HepG2 (cell line): ENCODE measurements at regions not wholly inside any gene's neighbourhood (a gene's known extent, or its start where the extent isn't known, plus 50 kb on each side); places are given as distances from the start of the nearest gene placed in this dataset.

Experiments used
- CREB1 ChIP-seq, 2 experiments: fragments of 450-650 bp in 1 of 2; IDR thresholded peaks; 2 replicates each; pipeline ENCODE4 v1.6.1; 2016 to 2017; ENCODE audit warnings: control low read depth in 1 of 2, mild to moderate bottlenecking in 1 of 2, missing compliant biosample characterization in 1 of 2, missing genetic modification characterization in 1 of 2
- MEIS2 ChIP-seq: sonication (generic); formaldehyde crosslinking; IDR thresholded peaks from 2 replicates; pipeline ENCODE4 v1.9.0; 2021; ENCODE audit warnings: mild to moderate bottlenecking, missing genetic modification reagents
- NCOR1 ChIP-seq: fragments of 200-600 bp; sonication (generic); IDR thresholded peaks from 2 replicates; pipeline ENCODE4 v1.7.0; 2017; ENCODE audit warnings: antibody characterized with exemption, low read length, borderline replicate concordance
- RARG ChIP-seq: sonication (generic); formaldehyde crosslinking; IDR thresholded peaks from 2 replicates; pipeline ENCODE4 v1.4.0; 2020; ENCODE audit warnings: low read depth, mild to moderate bottlenecking, missing genetic modification reagents
- ZFP36L1 ChIP-seq: sonication (generic); formaldehyde crosslinking; IDR thresholded peaks from 2 replicates; pipeline ENCODE4 v1.8.0; 2022; ENCODE audit warnings: mild to moderate bottlenecking, missing genetic modification reagents, moderate library complexity
- ZFYVE20 ChIP-seq: sonication (generic); formaldehyde crosslinking; IDR thresholded peaks from 2 replicates; pipeline ENCODE4 v1.8.0; 2023; ENCODE audit warnings: low read depth, mild to moderate bottlenecking, moderate library complexity, missing genetic modification reagents, borderline replicate concordance
- ZNF24 ChIP-seq: fragments of 450-650 bp; IDR thresholded peaks from 2 replicates; pipeline ENCODE4 v1.6.1; 2017; ENCODE audit warnings: antibody characterized with exemption, mild to moderate bottlenecking
- ZNF460 ChIP-seq: sonication (generic); formaldehyde crosslinking; IDR thresholded peaks from 2 replicates; pipeline ENCODE4 v1.5.1; 2020; ENCODE audit warnings: missing genetic modification reagents, mild to moderate bottlenecking, borderline replicate concordance
- ZNF652 ChIP-seq: IDR thresholded peaks from 2 replicates; pipeline ENCODE4 v1.6.1; 2016; ENCODE audit warnings: low read depth, borderline replicate concordance
- ZNF841 ChIP-seq: sonication (generic); formaldehyde crosslinking; IDR thresholded peaks from 2 replicates; pipeline ENCODE4 v1.8.1; 2023; ENCODE audit warnings: missing genetic modification reagents, borderline replicate concordance
- ZSCAN29 ChIP-seq: sonication (generic); formaldehyde crosslinking; conservative IDR thresholded peaks from 2 replicates; pipeline ENCODE4 v1.4.0; 2020; ENCODE audit warnings: mild to moderate bottlenecking, missing genetic modification reagents
- TF ChIP-seq, protein P1 (sequence below): sonication (generic); formaldehyde crosslinking; IDR thresholded peaks from 2 replicates; pipeline ENCODE4 v1.8.0; 2022; ENCODE audit warnings: missing genetic modification reagents, mild to moderate bottlenecking, moderate library complexity, borderline replicate concordance
- TF ChIP-seq, protein P2 (sequence below): sonication (generic); formaldehyde crosslinking; IDR thresholded peaks from 2 replicates; pipeline ENCODE4 v1.9.0; 2021; ENCODE audit warnings: missing genetic modification reagents, borderline replicate concordance
- TF ChIP-seq, protein P3 (sequence below): sonication (generic); formaldehyde crosslinking; IDR thresholded peaks from 2 replicates; pipeline ENCODE4 v1.5.1; 2020; ENCODE audit warnings: mild to moderate bottlenecking, missing genetic modification reagents, moderate library complexity
- TF ChIP-seq, protein P4 (sequence below): sonication (generic); formaldehyde crosslinking; IDR thresholded peaks from 2 replicates; pipeline ENCODE4 v1.9.0; 2022; ENCODE audit warnings: missing genetic modification reagents, mild to moderate bottlenecking, borderline replicate concordance

DNA sequence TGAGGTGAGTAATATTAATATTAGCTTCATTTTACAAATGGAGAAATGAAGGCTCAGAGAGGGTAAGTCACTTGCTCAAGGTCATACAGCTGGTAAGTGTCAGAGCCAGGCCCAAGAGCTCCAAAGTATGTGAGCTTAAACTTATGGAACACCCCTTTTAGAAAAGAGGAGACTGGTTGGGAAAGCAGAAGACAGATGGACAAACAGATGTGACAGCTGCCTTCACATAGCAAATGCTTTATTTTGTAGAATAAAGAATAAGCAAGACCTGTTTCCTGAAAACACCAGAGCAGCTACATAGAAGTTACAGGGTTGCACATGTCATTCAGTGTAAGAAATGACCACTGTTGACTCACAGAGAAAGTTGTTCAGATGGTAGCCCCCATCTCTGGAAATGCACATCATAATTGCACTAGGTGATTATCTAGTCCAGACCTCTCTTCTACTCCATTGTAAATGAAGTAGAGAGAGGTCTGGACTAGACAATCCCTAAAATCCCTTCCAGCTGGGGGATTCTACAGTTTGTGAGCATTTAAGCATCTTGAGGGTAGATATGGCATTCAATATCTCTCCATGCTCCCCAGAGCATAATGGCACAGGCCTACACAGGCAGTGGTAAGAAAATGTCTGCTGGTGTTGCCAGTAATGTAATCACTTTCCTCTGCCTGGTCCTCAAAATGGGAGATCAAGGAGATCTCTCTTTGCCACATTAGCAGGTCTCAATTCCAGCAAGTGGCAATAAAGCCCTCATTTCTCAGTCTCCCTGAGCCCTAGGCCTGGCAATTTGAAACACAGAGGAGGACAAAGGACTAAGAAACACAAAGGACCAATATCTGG lies 188.2 kb upstream of the FGGY start (continued):
- TF ChIP-seq, protein P1, sequence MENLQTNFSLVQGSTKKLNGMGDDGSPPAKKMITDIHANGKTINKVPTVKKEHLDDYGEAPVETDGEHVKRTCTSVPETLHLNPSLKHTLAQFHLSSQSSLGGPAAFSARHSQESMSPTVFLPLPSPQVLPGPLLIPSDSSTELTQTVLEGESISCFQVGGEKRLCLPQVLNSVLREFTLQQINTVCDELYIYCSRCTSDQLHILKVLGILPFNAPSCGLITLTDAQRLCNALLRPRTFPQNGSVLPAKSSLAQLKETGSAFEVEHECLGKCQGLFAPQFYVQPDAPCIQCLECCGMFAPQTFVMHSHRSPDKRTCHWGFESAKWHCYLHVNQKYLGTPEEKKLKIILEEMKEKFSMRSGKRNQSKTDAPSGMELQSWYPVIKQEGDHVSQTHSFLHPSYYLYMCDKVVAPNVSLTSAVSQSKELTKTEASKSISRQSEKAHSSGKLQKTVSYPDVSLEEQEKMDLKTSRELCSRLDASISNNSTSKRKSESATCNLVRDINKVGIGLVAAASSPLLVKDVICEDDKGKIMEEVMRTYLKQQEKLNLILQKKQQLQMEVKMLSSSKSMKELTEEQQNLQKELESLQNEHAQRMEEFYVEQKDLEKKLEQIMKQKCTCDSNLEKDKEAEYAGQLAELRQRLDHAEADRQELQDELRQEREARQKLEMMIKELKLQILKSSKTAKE (CRISPR knock-in tag) = no peak
- TF ChIP-seq, protein P2, sequence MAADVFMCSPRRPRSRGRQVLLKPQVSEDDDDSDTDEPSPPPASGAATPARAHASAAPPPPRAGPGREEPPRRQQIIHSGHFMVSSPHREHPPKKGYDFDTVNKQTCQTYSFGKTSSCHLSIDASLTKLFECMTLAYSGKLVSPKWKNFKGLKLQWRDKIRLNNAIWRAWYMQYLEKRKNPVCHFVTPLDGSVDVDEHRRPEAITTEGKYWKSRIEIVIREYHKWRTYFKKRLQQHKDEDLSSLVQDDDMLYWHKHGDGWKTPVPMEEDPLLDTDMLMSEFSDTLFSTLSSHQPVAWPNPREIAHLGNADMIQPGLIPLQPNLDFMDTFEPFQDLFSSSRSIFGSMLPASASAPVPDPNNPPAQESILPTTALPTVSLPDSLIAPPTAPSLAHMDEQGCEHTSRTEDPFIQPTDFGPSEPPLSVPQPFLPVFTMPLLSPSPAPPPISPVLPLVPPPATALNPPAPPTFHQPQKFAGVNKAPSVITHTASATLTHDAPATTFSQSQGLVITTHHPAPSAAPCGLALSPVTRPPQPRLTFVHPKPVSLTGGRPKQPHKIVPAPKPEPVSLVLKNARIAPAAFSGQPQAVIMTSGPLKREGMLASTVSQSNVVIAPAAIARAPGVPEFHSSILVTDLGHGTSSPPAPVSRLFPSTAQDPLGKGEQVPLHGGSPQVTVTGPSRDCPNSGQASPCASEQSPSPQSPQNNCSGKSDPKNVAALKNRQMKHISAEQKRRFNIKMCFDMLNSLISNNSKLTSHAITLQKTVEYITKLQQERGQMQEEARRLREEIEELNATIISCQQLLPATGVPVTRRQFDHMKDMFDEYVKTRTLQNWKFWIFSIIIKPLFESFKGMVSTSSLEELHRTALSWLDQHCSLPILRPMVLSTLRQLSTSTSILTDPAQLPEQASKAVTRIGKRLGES = no peak
- TF ChIP-seq MEIS2 (CRISPR knock-in tag) (no peak), ZNF841 (CRISPR knock-in tag) (no peak), CREB1 (IDR thresholded peaks at IDR 0.05) (no peak), CREB1 (CRISPR knock-in tag; IDR thresholded peaks at IDR 0.05) (no peak), ZNF24 (no peak), ZNF460 (no peak), ZNF652 (CRISPR knock-in tag) (no peak), ZFYVE20 (CRISPR knock-in tag) (no peak), RARG (CRISPR knock-in tag) (no peak), ZSCAN29 (CRISPR knock-in tag) (no peak), NCOR1 (no peak), ZFP36L1 (CRISPR knock-in tag) (no peak)
- TF ChIP-seq, protein P3, sequence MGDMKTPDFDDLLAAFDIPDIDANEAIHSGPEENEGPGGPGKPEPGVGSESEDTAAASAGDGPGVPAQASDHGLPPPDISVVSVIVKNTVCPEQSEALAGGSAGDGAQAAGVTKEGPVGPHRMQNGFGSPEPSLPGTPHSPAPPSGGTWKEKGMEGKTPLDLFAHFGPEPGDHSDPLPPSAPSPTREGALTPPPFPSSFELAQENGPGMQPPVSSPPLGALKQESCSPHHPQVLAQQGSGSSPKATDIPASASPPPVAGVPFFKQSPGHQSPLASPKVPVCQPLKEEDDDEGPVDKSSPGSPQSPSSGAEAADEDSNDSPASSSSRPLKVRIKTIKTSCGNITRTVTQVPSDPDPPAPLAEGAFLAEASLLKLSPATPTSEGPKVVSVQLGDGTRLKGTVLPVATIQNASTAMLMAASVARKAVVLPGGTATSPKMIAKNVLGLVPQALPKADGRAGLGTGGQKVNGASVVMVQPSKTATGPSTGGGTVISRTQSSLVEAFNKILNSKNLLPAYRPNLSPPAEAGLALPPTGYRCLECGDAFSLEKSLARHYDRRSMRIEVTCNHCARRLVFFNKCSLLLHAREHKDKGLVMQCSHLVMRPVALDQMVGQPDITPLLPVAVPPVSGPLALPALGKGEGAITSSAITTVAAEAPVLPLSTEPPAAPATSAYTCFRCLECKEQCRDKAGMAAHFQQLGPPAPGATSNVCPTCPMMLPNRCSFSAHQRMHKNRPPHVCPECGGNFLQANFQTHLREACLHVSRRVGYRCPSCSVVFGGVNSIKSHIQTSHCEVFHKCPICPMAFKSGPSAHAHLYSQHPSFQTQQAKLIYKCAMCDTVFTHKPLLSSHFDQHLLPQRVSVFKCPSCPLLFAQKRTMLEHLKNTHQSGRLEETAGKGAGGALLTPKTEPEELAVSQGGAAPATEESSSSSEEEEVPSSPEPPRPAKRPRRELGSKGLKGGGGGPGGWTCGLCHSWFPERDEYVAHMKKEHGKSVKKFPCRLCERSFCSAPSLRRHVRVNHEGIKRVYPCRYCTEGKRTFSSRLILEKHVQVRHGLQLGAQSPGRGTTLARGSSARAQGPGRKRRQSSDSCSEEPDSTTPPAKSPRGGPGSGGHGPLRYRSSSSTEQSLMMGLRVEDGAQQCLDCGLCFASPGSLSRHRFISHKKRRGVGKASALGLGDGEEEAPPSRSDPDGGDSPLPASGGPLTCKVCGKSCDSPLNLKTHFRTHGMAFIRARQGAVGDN = no peak
- TF ChIP-seq, protein P4, sequence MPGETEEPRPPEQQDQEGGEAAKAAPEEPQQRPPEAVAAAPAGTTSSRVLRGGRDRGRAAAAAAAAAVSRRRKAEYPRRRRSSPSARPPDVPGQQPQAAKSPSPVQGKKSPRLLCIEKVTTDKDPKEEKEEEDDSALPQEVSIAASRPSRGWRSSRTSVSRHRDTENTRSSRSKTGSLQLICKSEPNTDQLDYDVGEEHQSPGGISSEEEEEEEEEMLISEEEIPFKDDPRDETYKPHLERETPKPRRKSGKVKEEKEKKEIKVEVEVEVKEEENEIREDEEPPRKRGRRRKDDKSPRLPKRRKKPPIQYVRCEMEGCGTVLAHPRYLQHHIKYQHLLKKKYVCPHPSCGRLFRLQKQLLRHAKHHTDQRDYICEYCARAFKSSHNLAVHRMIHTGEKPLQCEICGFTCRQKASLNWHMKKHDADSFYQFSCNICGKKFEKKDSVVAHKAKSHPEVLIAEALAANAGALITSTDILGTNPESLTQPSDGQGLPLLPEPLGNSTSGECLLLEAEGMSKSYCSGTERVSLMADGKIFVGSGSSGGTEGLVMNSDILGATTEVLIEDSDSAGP (CRISPR knock-in tag) = no peak
